ENCODE measurements at regions not wholly inside any gene's neighbourhood (a gene's known extent, or its start where the extent isn't known, plus 50 kb on each side); places are given as distances from the start of the nearest gene placed in this dataset.

- Mint-ChIP-seq H3K36me3 (ENCODE audit: unreplicated experiment) (no peaks in the 10 kb centered on the region), H3K9me3 (ENCODE audit: unreplicated experiment) (peaks cover 9% of the 10 kb centered on the region), H3K4me1 (ENCODE audit: unreplicated experiment) (no peaks in the 10 kb centered on the region), H3K4me3 (ENCODE audit: unreplicated experiment) (no peak overlapping the region), H3K27ac (ENCODE audit: unreplicated experiment) (no peak overlapping the region), H3K27me3 (ENCODE audit: unreplicated experiment) (peaks cover 17% of the 10 kb centered on the region)
- DNase-seq (ENCODE audit: extremely low spot score, unreplicated experiment): no peak
- TF ChIP-seq CTCF (IDR thresholded peaks at IDR 0.05): no peak
These were observed 378.5 kb downstream of the MLLT3 start for GRCh38 chr9:20243841-20244240.

- no peak overlapping the region for H3K27ac Mint-ChIP-seq (ENCODE audit: unreplicated experiment)
- TF ChIP-seq CTCF (IDR thresholded peaks at IDR 0.05): no peak
- H3K4me3 Mint-ChIP-seq (ENCODE audit: unreplicated experiment): no peak overlapping the region
- no peaks in the 10 kb centered on the region for H3K9me3 Mint-ChIP-seq (ENCODE audit: unreplicated experiment)
- H3K4me1 Mint-ChIP-seq (ENCODE audit: unreplicated experiment): no peaks in the 10 kb centered on the region
- H3K27me3 Mint-ChIP-seq (ENCODE audit: unreplicated experiment): peaks cover 17% of the 10 kb centered on the region
- no peak for DNase-seq (ENCODE audit: extremely low spot score, unreplicated experiment)
- no peaks in the 10 kb centered on the region for H3K36me3 Mint-ChIP-seq (ENCODE audit: unreplicated experiment)
These were observed 379.6 kb downstream of the MLLT3 start for GRCh38 chr9:20242510-20243189.

GRCh38 chr9:20240498-20240897 lies 381.8 kb downstream of the MLLT3 start:
- Mint-ChIP-seq H3K4me1 (ENCODE audit: unreplicated experiment) (no peaks in the 10 kb centered on the region), H3K27me3 (ENCODE audit: unreplicated experiment) (peaks cover 17% of the 10 kb centered on the region), H3K27ac (ENCODE audit: unreplicated experiment) (no peak overlapping the region), H3K36me3 (ENCODE audit: unreplicated experiment) (no peaks in the 10 kb centered on the region), H3K9me3 (ENCODE audit: unreplicated experiment) (no peaks in the 10 kb centered on the region), H3K4me3 (ENCODE audit: unreplicated experiment) (no peak overlapping the region)
- DNase-seq (ENCODE audit: extremely low spot score, unreplicated experiment): no peak
- no peak for TF ChIP-seq CTCF (IDR thresholded peaks at IDR 0.05)

- DNase-seq (ENCODE audit: extremely low spot score, unreplicated experiment): no peak
- Mint-ChIP-seq H3K27me3 (ENCODE audit: unreplicated experiment) (peaks cover 9% of the 10 kb centered on the region), H3K4me1 (ENCODE audit: unreplicated experiment) (no peaks in the 10 kb centered on the region), H3K9me3 (ENCODE audit: unreplicated experiment) (peaks cover 6% of the 10 kb centered on the region), H3K36me3 (ENCODE audit: unreplicated experiment) (no peaks in the 10 kb centered on the region), H3K4me3 (ENCODE audit: unreplicated experiment) (no peak overlapping the region), H3K27ac (ENCODE audit: unreplicated experiment) (no peak overlapping the region)
- no peak for TF ChIP-seq CTCF (IDR thresholded peaks at IDR 0.05)
These were observed 383.4 kb downstream of the MLLT3 start for GRCh38 chr9:20238921-20239320.

GRCh38 chr9:20237686-20238085 lies 384.6 kb downstream of the MLLT3 start:
- Mint-ChIP-seq H3K4me3 (ENCODE audit: unreplicated experiment) (no peak overlapping the region), H3K9me3 (ENCODE audit: unreplicated experiment) (peaks cover 6% of the 10 kb centered on the region), H3K36me3 (ENCODE audit: unreplicated experiment) (no peaks in the 10 kb centered on the region), H3K27me3 (ENCODE audit: unreplicated experiment) (peaks cover 9% of the 10 kb centered on the region), H3K27ac (ENCODE audit: unreplicated experiment) (no peak overlapping the region), H3K4me1 (ENCODE audit: unreplicated experiment) (no peaks in the 10 kb centered on the region)
- no peak for TF ChIP-seq CTCF (IDR thresholded peaks at IDR 0.05)
- no peak for DNase-seq (ENCODE audit: extremely low spot score, unreplicated experiment)
